ENCODE measurements at regions not wholly inside any gene's neighbourhood (a gene's known extent, or its start where the extent isn't known, plus 50 kb on each side); places are given as distances from the start of the nearest gene placed in this dataset.

DNA sequence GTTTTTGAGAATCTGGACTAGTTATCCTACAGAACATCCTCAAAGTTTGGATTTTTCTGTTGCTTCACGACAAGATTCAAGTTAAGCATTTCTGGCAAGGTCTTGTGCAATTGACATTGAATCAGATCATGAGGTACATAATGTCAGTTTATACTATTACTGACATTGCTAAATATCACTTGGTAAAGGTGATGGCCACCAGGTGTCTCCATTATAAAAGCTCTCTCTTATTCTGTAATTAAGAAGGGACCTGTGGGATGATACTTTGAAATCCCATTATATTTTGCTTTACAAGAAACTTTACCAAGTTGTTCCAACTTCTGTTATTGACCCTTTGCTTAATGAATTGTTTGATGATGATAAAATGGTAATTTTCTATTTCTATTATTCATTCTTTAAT, 131.0 kb upstream of the ASTN2 start:
- TF ChIP-seq EZH2 (IDR thresholded peaks at IDR 0.05; ENCODE audit: low read depth, unreplicated experiment) (no peak), ZNF331 (CRISPR knock-in tag; IDR thresholded peaks at IDR 0.05; ENCODE audit: low read depth) (no peak), POLR2AphosphoS5 (IDR thresholded peaks at IDR 0.05; ENCODE audit: low read depth) (no peak), ZNF114 (CRISPR knock-in tag; IDR thresholded peaks at IDR 0.05) (no peak), EZH2phosphoT487 (IDR thresholded peaks at IDR 0.05; ENCODE audit: unreplicated experiment) (no peak)
- TF ChIP-seq, protein P1, sequence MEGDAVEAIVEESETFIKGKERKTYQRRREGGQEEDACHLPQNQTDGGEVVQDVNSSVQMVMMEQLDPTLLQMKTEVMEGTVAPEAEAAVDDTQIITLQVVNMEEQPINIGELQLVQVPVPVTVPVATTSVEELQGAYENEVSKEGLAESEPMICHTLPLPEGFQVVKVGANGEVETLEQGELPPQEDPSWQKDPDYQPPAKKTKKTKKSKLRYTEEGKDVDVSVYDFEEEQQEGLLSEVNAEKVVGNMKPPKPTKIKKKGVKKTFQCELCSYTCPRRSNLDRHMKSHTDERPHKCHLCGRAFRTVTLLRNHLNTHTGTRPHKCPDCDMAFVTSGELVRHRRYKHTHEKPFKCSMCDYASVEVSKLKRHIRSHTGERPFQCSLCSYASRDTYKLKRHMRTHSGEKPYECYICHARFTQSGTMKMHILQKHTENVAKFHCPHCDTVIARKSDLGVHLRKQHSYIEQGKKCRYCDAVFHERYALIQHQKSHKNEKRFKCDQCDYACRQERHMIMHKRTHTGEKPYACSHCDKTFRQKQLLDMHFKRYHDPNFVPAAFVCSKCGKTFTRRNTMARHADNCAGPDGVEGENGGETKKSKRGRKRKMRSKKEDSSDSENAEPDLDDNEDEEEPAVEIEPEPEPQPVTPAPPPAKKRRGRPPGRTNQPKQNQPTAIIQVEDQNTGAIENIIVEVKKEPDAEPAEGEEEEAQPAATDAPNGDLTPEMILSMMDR (conservative IDR thresholded peaks at IDR 0.05; ENCODE audit: low read depth in 2 of 2): peak in 1 of 2 experiments; percentile 47; a peak in 3 of 4 replicates
- TF ChIP-seq, protein P2, sequence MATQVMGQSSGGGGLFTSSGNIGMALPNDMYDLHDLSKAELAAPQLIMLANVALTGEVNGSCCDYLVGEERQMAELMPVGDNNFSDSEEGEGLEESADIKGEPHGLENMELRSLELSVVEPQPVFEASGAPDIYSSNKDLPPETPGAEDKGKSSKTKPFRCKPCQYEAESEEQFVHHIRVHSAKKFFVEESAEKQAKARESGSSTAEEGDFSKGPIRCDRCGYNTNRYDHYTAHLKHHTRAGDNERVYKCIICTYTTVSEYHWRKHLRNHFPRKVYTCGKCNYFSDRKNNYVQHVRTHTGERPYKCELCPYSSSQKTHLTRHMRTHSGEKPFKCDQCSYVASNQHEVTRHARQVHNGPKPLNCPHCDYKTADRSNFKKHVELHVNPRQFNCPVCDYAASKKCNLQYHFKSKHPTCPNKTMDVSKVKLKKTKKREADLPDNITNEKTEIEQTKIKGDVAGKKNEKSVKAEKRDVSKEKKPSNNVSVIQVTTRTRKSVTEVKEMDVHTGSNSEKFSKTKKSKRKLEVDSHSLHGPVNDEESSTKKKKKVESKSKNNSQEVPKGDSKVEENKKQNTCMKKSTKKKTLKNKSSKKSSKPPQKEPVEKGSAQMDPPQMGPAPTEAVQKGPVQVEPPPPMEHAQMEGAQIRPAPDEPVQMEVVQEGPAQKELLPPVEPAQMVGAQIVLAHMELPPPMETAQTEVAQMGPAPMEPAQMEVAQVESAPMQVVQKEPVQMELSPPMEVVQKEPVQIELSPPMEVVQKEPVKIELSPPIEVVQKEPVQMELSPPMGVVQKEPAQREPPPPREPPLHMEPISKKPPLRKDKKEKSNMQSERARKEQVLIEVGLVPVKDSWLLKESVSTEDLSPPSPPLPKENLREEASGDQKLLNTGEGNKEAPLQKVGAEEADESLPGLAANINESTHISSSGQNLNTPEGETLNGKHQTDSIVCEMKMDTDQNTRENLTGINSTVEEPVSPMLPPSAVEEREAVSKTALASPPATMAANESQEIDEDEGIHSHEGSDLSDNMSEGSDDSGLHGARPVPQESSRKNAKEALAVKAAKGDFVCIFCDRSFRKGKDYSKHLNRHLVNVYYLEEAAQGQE (IDR thresholded peaks at IDR 0.05; ENCODE audit: unreplicated experiment): no peak
- TF ChIP-seq, protein P3, sequence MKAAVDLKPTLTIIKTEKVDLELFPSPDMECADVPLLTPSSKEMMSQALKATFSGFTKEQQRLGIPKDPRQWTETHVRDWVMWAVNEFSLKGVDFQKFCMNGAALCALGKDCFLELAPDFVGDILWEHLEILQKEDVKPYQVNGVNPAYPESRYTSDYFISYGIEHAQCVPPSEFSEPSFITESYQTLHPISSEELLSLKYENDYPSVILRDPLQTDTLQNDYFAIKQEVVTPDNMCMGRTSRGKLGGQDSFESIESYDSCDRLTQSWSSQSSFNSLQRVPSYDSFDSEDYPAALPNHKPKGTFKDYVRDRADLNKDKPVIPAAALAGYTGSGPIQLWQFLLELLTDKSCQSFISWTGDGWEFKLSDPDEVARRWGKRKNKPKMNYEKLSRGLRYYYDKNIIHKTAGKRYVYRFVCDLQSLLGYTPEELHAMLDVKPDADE (IDR thresholded peaks at IDR 0.05): no peak
